ENCODE measurements at regions not wholly inside any gene's neighbourhood (a gene's known extent, or its start where the extent isn't known, plus 50 kb on each side); places are given as distances from the start of the nearest gene placed in this dataset.

- TF ChIP-seq EZH2phosphoT487 (IDR thresholded peaks at IDR 0.05; ENCODE audit: low read depth, severe bottlenecking, unreplicated experiment) (no peak), CTCF (IDR thresholded peaks at IDR 0.05; ENCODE audit: poor library complexity) (no peak)
Observed at GRCh38 chr15:62572797-62573196, 407.7 kb upstream of the C2CD4B start.
